Skeletal muscle satellite cell (primary cell): ENCODE measurements at regions not wholly inside any gene's neighbourhood (a gene's known extent, or its start where the extent isn't known, plus 50 kb on each side); places are given as distances from the start of the nearest gene placed in this dataset.

Experiments
- H3K27me3 ChIP-seq: 2 replicates; pipeline ENCODE4 v1.7.0; 2013; ENCODE audit warnings: low read length; ENCODE audit not compliant: control insufficient read depth, insufficient read depth
- H3K36me3 ChIP-seq: 2 replicates; pipeline ENCODE4 v1.7.0; 2013; ENCODE audit warnings: mild to moderate bottlenecking, control low read depth, low read length; ENCODE audit not compliant: insufficient read depth
- H3K4me1 ChIP-seq: 2 replicates; pipeline ENCODE4 v1.7.0; 2013; ENCODE audit warnings: low read length; ENCODE audit not compliant: control insufficient read depth, insufficient read depth
- H3K4me2 ChIP-seq: 2 replicates; pipeline ENCODE4 v1.7.0; 2013; ENCODE audit warnings: mild to moderate bottlenecking, low read length
- H3K4me3 ChIP-seq: 2 replicates; pipeline ENCODE4 v1.7.0; 2013; ENCODE audit warnings: low read length
- H3K9ac ChIP-seq: 2 replicates; pipeline ENCODE4 v1.7.0; 2013; ENCODE audit warnings: mild to moderate bottlenecking, low read depth, low read length, moderate library complexity
- H3K9me3 ChIP-seq: replicated peaks from 2 replicates; pipeline ENCODE4 v1.7.0; 2013; ENCODE audit warnings: mild to moderate bottlenecking, control low read depth, low read length

DNA sequence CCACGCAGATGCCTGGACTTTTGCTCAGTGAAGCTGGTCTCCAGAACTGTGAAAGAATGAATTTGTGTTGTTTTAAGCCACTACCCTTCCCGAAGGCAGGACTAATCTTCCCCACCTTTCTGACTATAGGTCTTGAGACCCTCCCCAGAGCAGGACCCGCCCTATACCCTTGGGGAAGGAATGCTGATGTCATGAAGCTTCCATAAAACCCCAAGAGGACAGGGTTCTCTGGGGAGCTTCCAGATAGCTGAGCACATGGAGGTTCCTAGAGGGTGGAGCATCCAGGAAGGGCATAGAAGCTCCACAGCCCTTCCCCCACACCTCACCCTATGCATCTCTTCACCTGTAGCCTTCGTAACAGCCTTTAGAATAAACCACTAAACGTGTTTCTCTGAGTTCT, 287.8 kb downstream of the SOX9 start:
- H3K4me1 ChIP-seq: peaks cover 45% of the 10 kb centered on the region
- H3K9me3 ChIP-seq: no peaks in the 10 kb centered on the region
- no peak overlapping the region for H3K4me2 ChIP-seq
- no peak overlapping the region for H3K4me3 ChIP-seq
- no peaks in the 10 kb centered on the region for H3K36me3 ChIP-seq
- no peaks in the 10 kb centered on the region for H3K27me3 ChIP-seq
- peak overlapping the region; percentile 63 for H3K9ac ChIP-seq

DNA sequence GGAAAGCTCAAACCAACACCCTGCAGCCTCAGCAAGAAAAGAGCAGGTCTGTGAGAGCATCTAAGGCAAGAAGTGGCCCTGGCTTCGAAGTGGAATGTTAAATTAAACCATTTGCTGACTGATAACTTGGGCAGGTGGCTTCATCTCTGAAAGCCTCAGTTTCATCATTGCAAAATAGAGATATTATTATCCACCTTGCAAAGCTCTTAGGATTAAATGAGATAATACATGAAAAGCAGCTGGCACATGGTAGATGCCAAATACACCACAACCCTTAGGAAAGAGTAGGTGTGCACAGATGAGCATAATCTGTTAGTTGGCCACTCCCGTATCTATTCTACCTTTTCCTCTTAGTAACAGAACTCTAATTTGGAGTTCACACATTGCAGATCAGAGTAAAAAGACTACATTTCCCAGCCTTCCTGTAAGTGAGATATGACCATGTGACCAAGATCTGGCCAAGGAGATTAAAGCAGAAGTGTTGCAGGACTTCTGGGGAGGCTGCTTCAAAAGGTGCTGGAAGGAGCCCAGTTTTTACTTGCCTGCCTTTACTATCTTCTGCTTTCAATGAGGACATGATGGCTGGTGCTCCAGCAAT, 288.7 kb downstream of the SOX9 start:
- H3K27me3 ChIP-seq: no peaks in the 10 kb centered on the region
- no peaks in the 10 kb centered on the region for H3K36me3 ChIP-seq
- H3K9ac ChIP-seq: no peak overlapping the region
- no peaks in the 10 kb centered on the region for H3K9me3 ChIP-seq
- H3K4me3 ChIP-seq: no peak overlapping the region
- H3K4me2 ChIP-seq: no peak overlapping the region
- H3K4me1 ChIP-seq: peaks cover 44% of the 10 kb centered on the region

DNA sequence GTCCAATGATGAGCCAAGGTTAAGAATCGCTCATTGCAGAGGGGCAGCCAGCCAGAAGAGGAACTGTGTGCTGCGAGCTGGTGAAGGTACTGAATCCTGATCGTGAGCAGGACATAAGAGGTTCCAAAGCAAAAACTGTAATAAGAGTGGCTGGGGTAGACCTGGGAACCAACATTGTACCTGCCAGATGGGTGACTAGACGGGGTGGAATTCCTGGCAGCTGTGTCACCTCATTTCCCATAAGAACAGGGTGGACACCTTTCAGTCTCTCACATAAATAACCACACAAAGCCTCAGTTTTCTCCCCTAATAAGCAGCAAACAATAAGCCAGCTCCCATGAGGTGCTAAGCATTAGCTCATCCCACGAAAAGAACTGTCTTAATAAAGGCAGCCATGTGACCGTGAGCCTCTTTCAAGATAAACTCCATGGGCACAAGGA, 290.3 kb downstream of the SOX9 start:
- H3K4me1 ChIP-seq: peaks cover 39% of the 10 kb centered on the region
- H3K27me3 ChIP-seq: no peaks in the 10 kb centered on the region

DNA sequence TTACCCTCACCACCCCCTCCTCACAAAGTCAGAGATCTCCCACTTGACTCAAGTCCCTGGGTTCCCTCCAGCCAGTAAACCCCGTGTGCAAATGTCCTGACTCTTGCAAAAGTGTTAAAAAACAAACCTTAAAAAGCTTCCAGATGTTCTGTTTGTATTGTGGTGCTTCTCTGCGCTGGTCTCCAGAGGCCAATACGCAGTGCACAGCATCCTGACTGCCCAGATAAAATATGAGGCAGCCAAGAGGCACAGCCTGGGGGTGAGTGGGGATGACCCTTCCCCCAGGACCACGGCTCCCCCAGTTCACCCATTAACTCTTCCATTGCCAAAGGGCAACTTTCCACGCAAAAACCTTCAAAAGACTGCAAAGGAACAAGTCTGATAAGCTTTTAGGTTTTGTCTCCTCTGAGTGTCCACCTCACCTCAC, 291.8 kb downstream of the SOX9 start:
- Histone ChIP-seq H3K9ac (no peak overlapping the region), H3K27me3 (no peaks in the 10 kb centered on the region), H3K4me1 (peaks cover 34% of the 10 kb centered on the region), H3K9me3 (peaks cover 7% of the 10 kb centered on the region), H3K4me2 (no peak overlapping the region), H3K36me3 (no peaks in the 10 kb centered on the region), H3K4me3 (no peak overlapping the region)

More for the DNA sequence above, 290.3 kb downstream of the SOX9 start:
- H3K4me3 ChIP-seq: no peak overlapping the region
- H3K4me2 ChIP-seq: no peak overlapping the region
- no peaks in the 10 kb centered on the region for H3K36me3 ChIP-seq
- H3K9me3 ChIP-seq: no peaks in the 10 kb centered on the region
- H3K9ac ChIP-seq: no peak overlapping the region

DNA sequence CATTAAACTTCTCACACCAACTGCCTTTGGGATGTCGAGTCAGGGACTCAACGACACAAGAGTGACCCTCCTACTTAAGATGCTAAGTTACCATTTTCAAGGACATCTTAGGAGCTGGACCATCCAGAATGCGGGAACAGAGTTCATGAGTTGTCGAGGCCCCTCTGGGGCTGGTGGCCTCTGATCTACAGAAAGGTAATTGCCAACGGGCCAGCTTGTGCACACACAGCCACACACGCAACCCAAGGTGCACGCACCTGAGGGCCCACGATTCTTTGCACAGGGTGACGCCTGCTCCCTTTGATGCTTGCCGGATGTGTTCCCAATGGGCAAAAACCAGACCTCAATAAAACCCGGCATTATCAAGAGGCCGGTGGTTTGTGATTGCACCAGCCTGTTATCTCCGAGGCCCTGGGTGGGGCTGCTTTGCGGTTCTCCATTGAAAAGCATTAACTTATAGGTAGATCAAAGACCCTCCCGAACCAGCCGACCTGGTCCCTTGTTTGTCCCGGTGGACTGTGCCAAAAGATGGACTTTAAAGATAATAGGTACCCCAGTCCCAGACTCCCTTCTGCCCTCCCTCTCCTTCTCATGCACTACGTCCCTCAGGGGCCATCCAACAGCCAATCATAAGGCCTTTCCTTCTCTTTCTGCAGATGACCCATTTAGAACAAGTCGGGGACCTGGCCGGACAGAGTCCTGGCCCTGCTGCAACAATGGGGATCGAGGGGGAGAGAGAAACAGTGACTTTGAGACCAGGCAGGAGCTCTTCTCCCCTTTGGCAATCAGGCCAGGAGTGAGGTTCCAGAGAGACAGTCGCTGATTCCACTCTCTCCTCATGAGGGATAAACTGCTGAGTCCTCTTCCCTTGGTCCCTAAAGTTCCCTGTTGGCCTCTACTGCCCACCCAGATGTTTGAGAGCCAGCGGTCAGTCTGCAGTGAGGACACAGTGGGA, 292.5 kb downstream of the SOX9 start:
- H3K4me2 ChIP-seq: no peak overlapping the region
- no peak overlapping the region for H3K9ac ChIP-seq
- H3K4me1 ChIP-seq: peaks cover 27% of the 10 kb centered on the region
- H3K27me3 ChIP-seq: no peaks in the 10 kb centered on the region
- H3K4me3 ChIP-seq: no peak overlapping the region
- peaks cover 4% of the 10 kb centered on the region for H3K36me3 ChIP-seq
- H3K9me3 ChIP-seq: peaks cover 9% of the 10 kb centered on the region

DNA sequence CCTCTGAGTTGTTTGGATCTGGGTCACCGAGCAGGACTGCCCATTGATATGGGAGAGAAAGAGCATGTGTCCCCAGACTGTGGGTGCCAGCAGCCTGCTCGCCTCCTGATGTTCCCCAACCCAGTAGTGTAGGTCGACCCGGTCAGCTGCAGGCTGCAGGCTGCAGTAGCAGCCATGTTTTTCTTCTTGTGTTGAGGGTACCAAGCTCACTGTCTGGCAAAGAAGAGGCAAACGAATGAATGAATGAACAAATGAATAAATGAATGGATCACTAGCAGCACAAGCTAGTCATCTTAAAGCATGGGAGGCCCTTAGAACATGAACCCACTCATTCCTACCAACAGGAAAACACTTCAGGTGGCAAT, 293.2 kb downstream of the SOX9 start:
- peaks cover 4% of the 10 kb centered on the region for H3K36me3 ChIP-seq
- peaks cover 9% of the 10 kb centered on the region for H3K9me3 ChIP-seq
- H3K4me2 ChIP-seq: no peak overlapping the region
- H3K4me1 ChIP-seq: peaks cover 23% of the 10 kb centered on the region
- no peak overlapping the region for H3K9ac ChIP-seq
- H3K27me3 ChIP-seq: no peaks in the 10 kb centered on the region
- H3K4me3 ChIP-seq: no peak overlapping the region

DNA sequence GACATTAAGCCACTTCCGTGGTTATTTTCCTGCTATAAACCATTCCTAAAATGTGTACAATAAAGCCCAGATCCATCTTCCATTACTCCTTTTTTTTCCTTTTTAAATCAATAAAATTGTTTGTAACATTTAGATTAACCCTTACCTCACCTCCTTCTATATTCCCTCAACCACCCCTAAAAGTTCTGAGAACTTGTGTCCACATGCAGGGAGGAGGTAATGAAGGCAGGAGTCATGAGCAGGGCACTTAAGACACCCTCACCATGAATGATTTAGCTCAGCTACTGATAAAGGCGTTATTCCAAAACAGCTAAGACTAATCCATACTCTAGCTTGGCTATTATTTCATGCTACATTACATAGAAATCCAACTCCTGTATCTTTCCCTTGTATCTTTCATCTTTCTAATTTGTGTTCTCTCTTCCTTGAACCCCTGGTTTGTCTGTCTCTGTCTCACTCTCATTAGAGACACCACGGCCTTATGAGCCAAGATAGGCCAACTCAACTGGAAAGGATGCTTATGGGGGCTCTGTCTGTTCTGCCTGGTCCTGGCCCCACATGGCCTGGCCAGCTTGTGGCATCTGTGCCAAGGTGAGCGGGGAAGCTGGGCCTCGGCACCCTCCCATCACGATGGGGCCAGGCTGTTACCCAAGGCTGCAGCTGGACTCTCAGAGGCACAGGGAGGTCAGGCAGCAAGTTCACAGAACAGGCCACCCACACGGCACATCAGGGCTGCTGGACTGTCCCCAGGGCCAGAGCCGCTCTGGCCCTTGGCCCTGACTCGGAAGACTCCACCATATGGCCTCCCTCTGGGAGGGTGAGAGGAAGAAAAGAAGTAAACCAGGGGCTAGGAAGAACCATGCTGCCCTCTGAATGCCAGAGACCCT, 294.4 kb downstream of the SOX9 start:
- no peak overlapping the region for H3K4me3 ChIP-seq
- H3K27me3 ChIP-seq: no peaks in the 10 kb centered on the region
- H3K4me1 ChIP-seq: peaks cover 32% of the 10 kb centered on the region
- H3K9ac ChIP-seq: peak overlapping the region; percentile 64
- peak overlapping the region; percentile 38 for H3K4me2 ChIP-seq
- peaks cover 9% of the 10 kb centered on the region for H3K9me3 ChIP-seq
- peaks cover 4% of the 10 kb centered on the region for H3K36me3 ChIP-seq

DNA sequence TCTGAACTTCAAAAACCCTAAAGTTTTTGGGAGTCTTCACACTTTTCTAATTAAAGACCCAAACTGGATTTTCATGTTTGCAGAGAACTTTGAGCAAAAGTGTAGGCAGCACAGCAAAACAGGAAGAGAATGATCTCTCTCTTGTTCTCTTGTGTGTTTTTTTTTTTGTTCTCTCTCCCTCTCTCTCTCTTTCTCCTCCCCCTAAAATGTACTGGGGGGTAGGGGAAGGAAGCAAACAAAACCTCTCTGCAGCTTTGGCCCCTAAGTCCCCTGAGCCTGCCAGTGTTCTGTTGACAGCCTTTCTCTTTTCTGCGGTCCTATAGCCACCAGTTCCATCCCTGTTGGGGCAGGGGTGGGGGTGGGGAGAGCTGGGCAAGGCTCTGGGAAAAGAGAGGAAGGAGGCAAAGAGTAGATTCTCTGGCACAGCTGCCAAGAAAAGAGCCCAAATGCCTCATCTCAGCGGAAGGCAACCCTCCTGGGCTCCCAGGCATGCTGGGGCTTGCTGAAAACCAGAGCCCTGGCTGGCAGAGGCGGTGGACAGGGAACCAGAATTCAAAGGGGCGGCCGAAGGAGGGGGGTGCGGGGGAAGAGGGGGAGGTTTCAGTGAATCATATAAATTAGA, 295.3 kb downstream of the SOX9 start:
- Histone ChIP-seq H3K9me3 (peaks cover 9% of the 10 kb centered on the region), H3K4me2 (peak overlapping the region; percentile 38), H3K27me3 (no peaks in the 10 kb centered on the region), H3K36me3 (peaks cover 4% of the 10 kb centered on the region), H3K4me3 (no peak overlapping the region), H3K9ac (peak overlapping the region; percentile 64), H3K4me1 (peaks cover 39% of the 10 kb centered on the region)

DNA sequence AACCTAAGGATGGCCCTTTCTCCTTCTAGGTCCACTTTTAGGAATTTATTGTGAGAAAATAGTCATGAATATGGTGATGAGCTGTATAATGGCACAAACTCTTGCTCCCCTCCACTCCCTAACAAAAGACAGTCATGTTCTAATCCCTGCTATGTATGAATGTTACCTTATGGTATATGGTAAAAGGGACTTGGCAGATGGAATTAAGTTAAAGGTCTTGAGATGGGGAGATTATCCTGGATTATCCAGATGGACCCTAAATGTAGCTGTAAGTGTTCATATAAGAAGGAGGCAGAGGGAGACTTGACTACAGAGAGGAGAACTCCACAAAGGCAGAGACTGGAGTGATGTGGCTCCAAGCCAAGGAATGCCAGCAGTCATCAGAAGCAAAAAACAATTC, 296.1 kb downstream of the SOX9 start:
- Histone ChIP-seq H3K4me2 (peak overlapping the region; percentile 4), H3K9ac (no peak overlapping the region), H3K27me3 (no peaks in the 10 kb centered on the region), H3K4me1 (peaks cover 44% of the 10 kb centered on the region), H3K36me3 (peaks cover 4% of the 10 kb centered on the region), H3K9me3 (peaks cover 9% of the 10 kb centered on the region), H3K4me3 (no peak overlapping the region)

DNA sequence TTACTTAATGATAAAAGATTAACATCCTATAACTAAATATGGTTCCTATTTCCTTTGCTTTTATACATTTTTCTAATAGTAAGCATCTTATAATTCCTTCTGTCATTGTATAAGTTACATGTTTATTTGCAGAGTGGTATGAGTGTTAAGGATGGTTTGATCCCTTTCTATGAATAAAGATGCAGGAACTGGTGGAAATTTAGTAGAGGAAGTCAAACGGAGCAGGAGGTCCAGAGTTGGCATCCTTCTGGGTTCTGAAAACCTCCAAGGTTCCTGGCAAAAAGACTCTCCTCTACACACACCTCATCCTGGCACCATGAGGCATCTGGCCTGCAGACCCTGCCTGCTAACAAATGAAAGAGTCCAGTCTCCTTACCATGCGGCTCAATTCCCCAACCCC, 296.8 kb downstream of the SOX9 start:
- Histone ChIP-seq H3K9me3 (peaks cover 9% of the 10 kb centered on the region), H3K36me3 (peaks cover 4% of the 10 kb centered on the region), H3K4me3 (no peak overlapping the region)

More for the DNA sequence above, 296.8 kb downstream of the SOX9 start:
- no peak overlapping the region for H3K4me2 ChIP-seq
- H3K9ac ChIP-seq: no peak overlapping the region
- H3K4me1 ChIP-seq: peaks cover 51% of the 10 kb centered on the region
- no peaks in the 10 kb centered on the region for H3K27me3 ChIP-seq
